K562 (cell line): ENCODE measurements at regions not wholly inside any gene's neighbourhood (a gene's known extent, or its start where the extent isn't known, plus 50 kb on each side); places are given as distances from the start of the nearest gene placed in this dataset.

Source experiments
- DDX20 ChIP-seq: fragments of 450-650 bp; IDR thresholded peaks from 2 replicates; pipeline ENCODE4 v1.6.1; 2016; ENCODE audit warnings: missing genetic modification characterization, low read depth, mild to moderate bottlenecking, missing compliant biosample characterization, moderate library complexity
- IFI16 ChIP-seq: fragments of 250-450 bp; sonication (Bioruptor Pico); IDR thresholded peaks from 2 replicates; pipeline ENCODE4 v2.1.2; 2022; ENCODE audit warnings: mild to moderate bottlenecking, inconsistent platforms
- MGA ChIP-seq: fragments of 450-650 bp; IDR thresholded peaks from 2 replicates; pipeline ENCODE4 v1.6.1; 2016; ENCODE audit warnings: mild to moderate bottlenecking, moderate library complexity
- RBM22 ChIP-seq: fragments of 200-400 bp; formaldehyde crosslinking; IDR thresholded peaks from 2 replicates; pipeline ENCODE4 v1.6.1; 2018; ENCODE audit warnings: low read length, low read depth; ENCODE audit not compliant: poor library complexity, severe bottlenecking
- TF ChIP-seq, protein P1 (sequence below): fragments of 450-650 bp; IDR thresholded peaks from one replicate; pipeline ENCODE4 v1.6.1; 2018; ENCODE audit warnings: mild to moderate bottlenecking, moderate library complexity; ENCODE audit not compliant: partially characterized antibody

- TF ChIP-seq MGA, result no peak
- no peak for TF ChIP-seq RBM22
- TF ChIP-seq IFI16 (CRISPR knock-in tag), result no peak
- TF ChIP-seq DDX20 (tag), result no peak
- TF ChIP-seq, protein P1, sequence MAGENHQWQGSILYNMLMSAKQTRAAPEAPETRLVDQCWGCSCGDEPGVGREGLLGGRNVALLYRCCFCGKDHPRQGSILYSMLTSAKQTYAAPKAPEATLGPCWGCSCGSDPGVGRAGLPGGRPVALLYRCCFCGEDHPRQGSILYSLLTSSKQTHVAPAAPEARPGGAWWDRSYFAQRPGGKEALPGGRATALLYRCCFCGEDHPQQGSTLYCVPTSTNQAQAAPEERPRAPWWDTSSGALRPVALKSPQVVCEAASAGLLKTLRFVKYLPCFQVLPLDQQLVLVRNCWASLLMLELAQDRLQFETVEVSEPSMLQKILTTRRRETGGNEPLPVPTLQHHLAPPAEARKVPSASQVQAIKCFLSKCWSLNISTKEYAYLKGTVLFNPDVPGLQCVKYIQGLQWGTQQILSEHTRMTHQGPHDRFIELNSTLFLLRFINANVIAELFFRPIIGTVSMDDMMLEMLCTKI, result no peak
These were observed 61.2 kb downstream of the SYNE3 start (continued) for GRCh38 chr14:95455246-95455645.
